H1 (cell line): ENCODE measurements at regions not wholly inside any gene's neighbourhood (a gene's known extent, or its start where the extent isn't known, plus 50 kb on each side); places are given as distances from the start of the nearest gene placed in this dataset.

Experiments
- POLR2A ChIP-seq, 2 experiments: IDR thresholded peaks; 1 replicate in 1 of 2; 2 replicates in 1 of 2; pipeline ENCODE4 v1.6.1; 2011; ENCODE audit warnings: low read depth in 2 of 2, low read length in 2 of 2, mild to moderate bottlenecking in 2 of 2; ENCODE audit errors: control extremely low read depth in 1 of 2
- SAP30 ChIP-seq: fragments of 300-600 bp; sonication (generic); IDR thresholded peaks from 2 replicates; pipeline ENCODE4 v1.7.1; 2012; ENCODE audit warnings: low read length, moderate library complexity, mild to moderate bottlenecking, inconsistent platforms; ENCODE audit not compliant: insufficient read depth, insufficient replicate concordance
- TF ChIP-seq, protein P1 (sequence below), 3 experiments: IDR thresholded peaks; 1 replicate in 2 of 3; 2 replicates in 1 of 3; pipeline versions ENCODE4 v1.5.1 to v1.6.1; 2011; ENCODE audit warnings: low read length in 3 of 3, mild to moderate bottlenecking in 3 of 3, inconsistent platforms in 2 of 3, low read depth in 1 of 3, moderate library complexity in 1 of 3; ENCODE audit not compliant: insufficient read depth in 1 of 3; ENCODE audit errors: control extremely low read depth in 1 of 3

DNA sequence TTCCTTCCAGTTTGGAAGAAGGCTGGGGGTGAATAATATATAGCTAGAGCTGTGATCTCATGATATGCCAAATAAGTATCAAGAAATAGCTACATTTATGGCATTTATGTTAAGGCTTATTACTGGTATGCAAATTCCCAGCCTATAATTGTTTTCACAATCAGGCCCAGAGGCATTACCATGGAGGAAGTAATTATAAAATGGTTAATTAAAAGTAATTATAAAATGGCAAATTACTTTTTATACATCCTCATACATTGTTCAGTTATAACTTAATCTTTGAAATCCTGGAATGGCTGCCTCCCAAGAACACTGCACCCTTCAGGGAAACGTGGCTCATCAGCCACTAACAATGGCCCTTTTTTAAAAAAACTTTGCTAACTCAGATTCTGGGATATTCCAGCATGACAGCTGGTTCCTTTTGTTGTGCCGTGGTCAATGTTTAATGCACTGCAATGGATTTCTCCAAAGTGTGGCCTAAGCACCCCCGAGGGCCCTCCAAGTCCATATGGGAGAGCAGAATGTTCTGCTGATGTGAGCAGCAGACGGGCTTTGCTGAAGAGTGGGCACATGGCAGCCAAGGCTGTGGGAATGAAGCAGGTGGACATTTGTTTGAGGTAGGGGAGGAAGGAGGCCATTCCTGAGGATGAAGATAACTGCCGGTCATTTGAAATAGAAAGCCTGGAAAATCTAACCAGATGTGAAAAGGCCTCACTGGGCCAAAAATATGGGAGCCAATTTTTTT is 483.5 kb upstream of the GCFC2 start:
- no peak for TF ChIP-seq POLR2A (IDR thresholded peaks at IDR 0.05; ENCODE audit: control extremely low read depth in 1 of 2, low read depth in 2 of 2, low read length in 2 of 2)
- TF ChIP-seq, protein P1, sequence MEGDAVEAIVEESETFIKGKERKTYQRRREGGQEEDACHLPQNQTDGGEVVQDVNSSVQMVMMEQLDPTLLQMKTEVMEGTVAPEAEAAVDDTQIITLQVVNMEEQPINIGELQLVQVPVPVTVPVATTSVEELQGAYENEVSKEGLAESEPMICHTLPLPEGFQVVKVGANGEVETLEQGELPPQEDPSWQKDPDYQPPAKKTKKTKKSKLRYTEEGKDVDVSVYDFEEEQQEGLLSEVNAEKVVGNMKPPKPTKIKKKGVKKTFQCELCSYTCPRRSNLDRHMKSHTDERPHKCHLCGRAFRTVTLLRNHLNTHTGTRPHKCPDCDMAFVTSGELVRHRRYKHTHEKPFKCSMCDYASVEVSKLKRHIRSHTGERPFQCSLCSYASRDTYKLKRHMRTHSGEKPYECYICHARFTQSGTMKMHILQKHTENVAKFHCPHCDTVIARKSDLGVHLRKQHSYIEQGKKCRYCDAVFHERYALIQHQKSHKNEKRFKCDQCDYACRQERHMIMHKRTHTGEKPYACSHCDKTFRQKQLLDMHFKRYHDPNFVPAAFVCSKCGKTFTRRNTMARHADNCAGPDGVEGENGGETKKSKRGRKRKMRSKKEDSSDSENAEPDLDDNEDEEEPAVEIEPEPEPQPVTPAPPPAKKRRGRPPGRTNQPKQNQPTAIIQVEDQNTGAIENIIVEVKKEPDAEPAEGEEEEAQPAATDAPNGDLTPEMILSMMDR (IDR thresholded peaks at IDR 0.05; ENCODE audit: control extremely low read depth in 1 of 3, insufficient read depth in 1 of 3, low read depth in 1 of 3, low read length in 3 of 3) = no peak
- no peak for TF ChIP-seq SAP30
